Activated CD4-positive, alpha-beta T cell treated with anti-CD3 and anti-CD28 coated beads, Interleukin-2, amount 10 ng/mL, durations not matched to agents 24 days and 14 days (primary cell): ENCODE measurements at regions not wholly inside any gene's neighbourhood (a gene's known extent, or its start where the extent isn't known, plus 50 kb on each side); places are given as distances from the start of the nearest gene placed in this dataset.

Experiments used
- DNase-seq: peaks from one replicate; pipeline ENCODE4 v3.0.0; 2022
- H3K27ac Mint-ChIP-seq: one replicate; pipeline ENCODE4 v1.8.0; 2022; ENCODE audit warnings: mild to moderate bottlenecking, mixed read lengths
- H3K27me3 Mint-ChIP-seq: one replicate; pipeline ENCODE4 v1.8.0; 2022; ENCODE audit warnings: mixed read lengths
- H3K36me3 Mint-ChIP-seq: one replicate; pipeline ENCODE4 v1.8.0; 2022; ENCODE audit warnings: low read depth, mild to moderate bottlenecking, mixed read lengths
- H3K4me1 Mint-ChIP-seq: one replicate; pipeline ENCODE4 v1.8.0; 2021; ENCODE audit warnings: mixed read lengths
- H3K4me3 Mint-ChIP-seq: one replicate; pipeline ENCODE4 v1.8.0; 2022; ENCODE audit warnings: mild to moderate bottlenecking, moderate library complexity, mixed read lengths
- H3K9me3 Mint-ChIP-seq: one replicate; pipeline ENCODE4 v1.8.0; 2021; ENCODE audit warnings: mixed read lengths
- intact Hi-C: fragments of 100-400 bp; cut with micrococcal nuclease; formaldehyde crosslinking; loops from one replicate; pipeline ENCODE4 v1.15.1; 2023

GRCh38 chr22:49214976-49215375, 612.7 kb downstream of the BRD1 start:
- Mint-ChIP-seq H3K4me3 (no peak overlapping the region), H3K9me3 (peaks cover 5% of the 10 kb centered on the region), H3K36me3 (no peaks in the 10 kb centered on the region), H3K27me3 (no peaks in the 10 kb centered on the region), H3K27ac (no peak overlapping the region), H3K4me1 (no peaks in the 10 kb centered on the region)
- DNase-seq: no peak
- intact Hi-C loops: no loop called here

- DNase-seq: no peak
- Mint-ChIP-seq H3K4me1 (no peaks in the 10 kb centered on the region), H3K27me3 (no peaks in the 10 kb centered on the region), H3K4me3 (no peak overlapping the region), H3K36me3 (no peaks in the 10 kb centered on the region), H3K27ac (no peak overlapping the region), H3K9me3 (peaks cover 5% of the 10 kb centered on the region)
- intact Hi-C loops: no loop called here
Observed at GRCh38 chr22:49213731-49214352, 613.8 kb downstream of the BRD1 start.

- H3K4me3 Mint-ChIP-seq: no peak overlapping the region
- no peaks in the 10 kb centered on the region for H3K4me1 Mint-ChIP-seq
- no peaks in the 10 kb centered on the region for H3K36me3 Mint-ChIP-seq
- DNase-seq: no peak
- intact Hi-C loops: no loop called here
- no peaks in the 10 kb centered on the region for H3K27me3 Mint-ChIP-seq
- H3K27ac Mint-ChIP-seq: no peak overlapping the region
- H3K9me3 Mint-ChIP-seq: no peaks in the 10 kb centered on the region
Observed at GRCh38 chr22:49212466-49212865, 615.2 kb downstream of the BRD1 start.

GRCh38 chr22:49212002-49212401, 615.7 kb downstream of the BRD1 start:
- no peak overlapping the region for H3K4me3 Mint-ChIP-seq
- no peaks in the 10 kb centered on the region for H3K9me3 Mint-ChIP-seq
- intact Hi-C loops: no loop called here
- H3K27me3 Mint-ChIP-seq: no peaks in the 10 kb centered on the region
- no peak for DNase-seq
- H3K36me3 Mint-ChIP-seq: no peaks in the 10 kb centered on the region
- no peaks in the 10 kb centered on the region for H3K4me1 Mint-ChIP-seq
- no peak overlapping the region for H3K27ac Mint-ChIP-seq

- Mint-ChIP-seq H3K27ac (no peak overlapping the region), H3K36me3 (no peaks in the 10 kb centered on the region), H3K9me3 (no peaks in the 10 kb centered on the region), H3K27me3 (no peaks in the 10 kb centered on the region), H3K4me1 (no peaks in the 10 kb centered on the region), H3K4me3 (no peak overlapping the region)
- intact Hi-C loops: no loop called here
- no peak for DNase-seq
Observed at GRCh38 chr22:49211176-49211575, 616.5 kb downstream of the BRD1 start.

GRCh38 chr22:49210606-49211005, 617.1 kb downstream of the BRD1 start:
- Mint-ChIP-seq H3K27ac (no peak overlapping the region), H3K9me3 (no peaks in the 10 kb centered on the region), H3K27me3 (no peaks in the 10 kb centered on the region), H3K4me3 (no peak overlapping the region), H3K4me1 (no peaks in the 10 kb centered on the region), H3K36me3 (no peaks in the 10 kb centered on the region)
- no peak for DNase-seq
- intact Hi-C loops: no loop called here

- DNase-seq: no peak
- H3K27me3 Mint-ChIP-seq: no peaks in the 10 kb centered on the region
- intact Hi-C loops: no loop called here
- H3K27ac Mint-ChIP-seq: no peak overlapping the region
- H3K36me3 Mint-ChIP-seq: no peaks in the 10 kb centered on the region
- no peaks in the 10 kb centered on the region for H3K4me1 Mint-ChIP-seq
- H3K9me3 Mint-ChIP-seq: no peaks in the 10 kb centered on the region
- no peak overlapping the region for H3K4me3 Mint-ChIP-seq
Observed at GRCh38 chr22:49209452-49210195, 618.0 kb downstream of the BRD1 start.

GRCh38 chr22:49208768-49209252, 618.9 kb downstream of the BRD1 start:
- peak; percentile 58 for DNase-seq
- Mint-ChIP-seq H3K4me1 (no peaks in the 10 kb centered on the region), H3K27me3 (no peaks in the 10 kb centered on the region), H3K9me3 (no peaks in the 10 kb centered on the region), H3K36me3 (no peaks in the 10 kb centered on the region), H3K4me3 (no peak overlapping the region), H3K27ac (no peak overlapping the region)
- intact Hi-C loops: no loop called here

GRCh38 chr22:49208004-49208402, 619.7 kb downstream of the BRD1 start:
- no peaks in the 10 kb centered on the region for H3K27me3 Mint-ChIP-seq
- H3K4me3 Mint-ChIP-seq: no peak overlapping the region
- intact Hi-C loops: no loop called here
- H3K9me3 Mint-ChIP-seq: no peaks in the 10 kb centered on the region
- no peaks in the 10 kb centered on the region for H3K36me3 Mint-ChIP-seq
- no peak overlapping the region for H3K27ac Mint-ChIP-seq
- no peak for DNase-seq
- H3K4me1 Mint-ChIP-seq: no peaks in the 10 kb centered on the region

- Mint-ChIP-seq H3K4me3 (no peak overlapping the region), H3K27me3 (no peaks in the 10 kb centered on the region), H3K4me1 (no peaks in the 10 kb centered on the region), H3K27ac (no peak overlapping the region), H3K9me3 (no peaks in the 10 kb centered on the region), H3K36me3 (no peaks in the 10 kb centered on the region)
- intact Hi-C loops: no loop called here
- no peak for DNase-seq
Observed at GRCh38 chr22:49207008-49208003, 620.4 kb downstream of the BRD1 start.

- Mint-ChIP-seq H3K27me3 (no peaks in the 10 kb centered on the region), H3K4me3 (no peak overlapping the region), H3K36me3 (no peaks in the 10 kb centered on the region), H3K9me3 (no peaks in the 10 kb centered on the region), H3K4me1 (no peaks in the 10 kb centered on the region), H3K27ac (no peak overlapping the region)
- DNase-seq: no peak
- intact Hi-C loops: no loop called here
Observed at GRCh38 chr22:49206281-49206680, 621.4 kb downstream of the BRD1 start.

- no peaks in the 10 kb centered on the region for H3K27me3 Mint-ChIP-seq
- DNase-seq: no peak
- intact Hi-C loops: no loop called here
- no peak overlapping the region for H3K27ac Mint-ChIP-seq
- no peak overlapping the region for H3K4me3 Mint-ChIP-seq
- H3K4me1 Mint-ChIP-seq: no peaks in the 10 kb centered on the region
- no peaks in the 10 kb centered on the region for H3K36me3 Mint-ChIP-seq
- no peaks in the 10 kb centered on the region for H3K9me3 Mint-ChIP-seq
Observed at GRCh38 chr22:49205483-49205800, 622.2 kb downstream of the BRD1 start.

GRCh38 chr22:49204599-49205482, 622.8 kb downstream of the BRD1 start:
- Mint-ChIP-seq H3K27ac (no peak overlapping the region), H3K27me3 (no peaks in the 10 kb centered on the region), H3K36me3 (no peaks in the 10 kb centered on the region), H3K4me3 (no peak overlapping the region), H3K9me3 (no peaks in the 10 kb centered on the region), H3K4me1 (no peaks in the 10 kb centered on the region)
- intact Hi-C loops: no loop called here
- no peak for DNase-seq
